B cell (primary cell): ENCODE measurements at regions not wholly inside any gene's neighbourhood (a gene's known extent, or its start where the extent isn't known, plus 50 kb on each side); places are given as distances from the start of the nearest gene placed in this dataset.

ENCODE experiments used
- ATAC-seq: fragments of 200-7000 bp; cut with Tn5 transposase; one replicate; pipeline ENCODE4 v1.10.0; 2021; ENCODE audit warnings: low read depth, mild to moderate bottlenecking, moderate number of reproducible peaks, moderate library complexity
- CTCF ChIA-PET: fragments of 350-600 bp; sonication (Branson Sonifier 250); formaldehyde crosslinking; loops from one replicate; lab custom pipeline; 2021; ENCODE audit warnings: antibody characterized with exemption, inconsistent platforms; lab: Charles Lee
- POLR2A ChIA-PET: fragments of 350-600 bp; sonication (Branson Sonifier 250); formaldehyde crosslinking; loops from one replicate; lab custom pipeline; 2021; ENCODE audit warnings: antibody characterized with exemption; lab: Charles Lee
- DNase-seq: peaks from one replicate; pipeline ENCODE4 v3.0.0; 2013
- H2AFZ ChIP-seq: 2 replicates; pipeline ENCODE4 v1.6.1; 2012; ENCODE audit warnings: mild to moderate bottlenecking, low read depth, low read length; ENCODE audit not compliant: insufficient read depth, poor library complexity, severe bottlenecking
- H3K27ac ChIP-seq, 2 donors: 1 replicate in 1 of 2; 2 replicates in 1 of 2; pipeline ENCODE4 v1.5.1; 2012 to 2013; ENCODE audit warnings: low read length in 2 of 2, mild to moderate bottlenecking in 2 of 2, moderate library complexity in 1 of 2
- H3K27me3 ChIP-seq, 4 experiments: fragments of 200-600 bp in 1 of 4; sonication (generic) in 1 of 4; replicated peaks in 1 of 4; 1 replicate in 2 of 4; 2 replicates in 2 of 4; pipeline versions ENCODE4 v1.6.1 to v1.7.0; 2013 to 2016; ENCODE audit warnings: low read length in 3 of 4, mild to moderate bottlenecking in 2 of 4, mixed read lengths in 1 of 4, moderate library complexity in 1 of 4; ENCODE audit not compliant: insufficient read depth in 4 of 4, control insufficient read depth in 3 of 4; ENCODE audit errors: control extremely low read depth in 1 of 4
- H3K36me3 ChIP-seq, 2 experiments: replicated peaks in 1 of 2; 1 replicate in 1 of 2; 2 replicates in 1 of 2; pipeline versions ENCODE4 v1.6.1 to v1.7.1; 2013; ENCODE audit warnings: low read length in 1 of 2; ENCODE audit not compliant: insufficient read depth in 2 of 2, control insufficient read depth in 1 of 2; ENCODE audit errors: control extremely low read depth in 1 of 2, extremely low read depth in 1 of 2
- H3K4me1 ChIP-seq, 2 donors: fragments of 200-600 bp in 1 of 2; sonication (generic) in 1 of 2; 1 replicate in 1 of 2; 2 replicates in 1 of 2; pipeline versions ENCODE4 v1.5.1 to v1.6.1; 2013 to 2017; ENCODE audit warnings: low read length in 2 of 2; ENCODE audit not compliant: control insufficient read depth in 2 of 2, insufficient read depth in 2 of 2
- H3K4me2 ChIP-seq: replicated peaks from 2 replicates; pipeline ENCODE3; 2012; ENCODE audit warnings: mild to moderate bottlenecking, low read depth, low read length; ENCODE audit not compliant: poor library complexity, severe bottlenecking
- H3K4me3 ChIP-seq, 5 experiments: fragments of 200-600 bp in 1 of 5; sonication (generic) in 1 of 5; 1 replicate in 3 of 5; 2 replicates in 2 of 5; pipeline versions ENCODE4 v1.5.1 to v1.7.0; 2011 to 2016; ENCODE audit warnings: low read length in 4 of 5, mild to moderate bottlenecking in 4 of 5, low read depth in 2 of 5, control low read depth in 1 of 5, moderate library complexity in 1 of 5; ENCODE audit not compliant: insufficient read depth in 1 of 5; ENCODE audit errors: control extremely low read depth in 1 of 5, extremely low read depth in 1 of 5
- H3K79me2 ChIP-seq: fragments of 200-600 bp; sonication (generic); one replicate; pipeline ENCODE4 v1.6.0; 2016; ENCODE audit warnings: low read length; ENCODE audit not compliant: control insufficient read depth, insufficient read depth
- H3K9ac ChIP-seq: fragments of 200-600 bp; sonication (generic); 2 replicates; pipeline ENCODE4 v1.6.1; 2017; ENCODE audit warnings: mild to moderate bottlenecking, low read length, moderate library complexity
- H3K9me3 ChIP-seq, 3 donors: one replicate each; pipeline versions ENCODE4 v1.6.1 to v1.7.1; 2013; ENCODE audit warnings: low read length in 2 of 3; ENCODE audit not compliant: control insufficient read depth in 2 of 3, insufficient read depth in 1 of 3; ENCODE audit errors: control extremely low read depth in 1 of 3
- H4K20me1 ChIP-seq: 2 replicates; pipeline ENCODE4 v1.6.0; 2012; ENCODE audit warnings: mild to moderate bottlenecking, low read length; ENCODE audit not compliant: insufficient read depth, control insufficient read depth, poor library complexity, severe bottlenecking
- H3K27ac Mint-ChIP-seq: one replicate; pipeline ENCODE4 v1.8.0; 2021; ENCODE audit warnings: mixed read lengths
- H3K27me3 Mint-ChIP-seq: one replicate; pipeline ENCODE4 v1.8.0; 2021; ENCODE audit warnings: mixed read lengths
- H3K4me1 Mint-ChIP-seq: one replicate; pipeline ENCODE4 v1.8.0; 2021; ENCODE audit warnings: mixed read lengths
- H3K4me3 Mint-ChIP-seq: one replicate; pipeline ENCODE4 v1.8.0; 2021; ENCODE audit warnings: mixed read lengths
- H3K9me3 Mint-ChIP-seq: one replicate; pipeline ENCODE4 v1.8.0; 2022; ENCODE audit warnings: mixed read lengths; ENCODE audit not compliant: insufficient read depth
- EZH2 ChIP-seq: IDR thresholded peaks from 2 replicates; pipeline ENCODE4 v1.6.1; 2012; ENCODE audit warnings: borderline replicate concordance, low read depth, mild to moderate bottlenecking, moderate library complexity, low read length; ENCODE audit not compliant: insufficient read depth, poor library complexity, severe bottlenecking
- WGBS: methylation state at CpG from one replicate; pipeline ENCODE4 v1.1.5; 2013; ENCODE audit warnings: missing lambda C conversion rate; ENCODE audit not compliant: insufficient coverage; 5-methylcytosine and 5-hydroxymethylcytosine counted together
- intact Hi-C: fragments of 100-400 bp; cut with micrococcal nuclease; formaldehyde crosslinking; loops from one replicate; pipeline ENCODE4 v1.10.0; 2022
- TF ChIP-seq, protein P1 (sequence below): fragments of 200-600 bp; IDR thresholded peaks from one replicate; pipeline ENCODE4 v1.8.0; 2022; ENCODE audit warnings: antibody characterized with exemption, mild to moderate bottlenecking

GRCh38 chr4:125140966-125141495 lies 173.7 kb upstream of the FAT4 start:
- Histone ChIP-seq H3K9ac (no peak overlapping the region), H3K27ac (no peak overlapping the region), H3K79me2 (no peaks in the 10 kb centered on the region), H3K4me2 (no peak overlapping the region), H3K36me3 (no peaks in the 10 kb centered on the region), H3K9me3 (peaks cover 0 to 6% (median 0%) of the 10 kb centered on the region in 3 donors), H3K4me3 (no peak overlapping the region), H3K27me3 (no peaks in the 10 kb centered on the region), H3K4me1 (no peaks in the 10 kb centered on the region), H4K20me1 (no peaks in the 10 kb centered on the region), H2AFZ (no peak overlapping the region)
- intact Hi-C loops: no loop called here
- H3K4me3 Mint-ChIP-seq: no peak overlapping the region
- TF ChIP-seq EZH2: no peak
- TF ChIP-seq, protein P1, sequence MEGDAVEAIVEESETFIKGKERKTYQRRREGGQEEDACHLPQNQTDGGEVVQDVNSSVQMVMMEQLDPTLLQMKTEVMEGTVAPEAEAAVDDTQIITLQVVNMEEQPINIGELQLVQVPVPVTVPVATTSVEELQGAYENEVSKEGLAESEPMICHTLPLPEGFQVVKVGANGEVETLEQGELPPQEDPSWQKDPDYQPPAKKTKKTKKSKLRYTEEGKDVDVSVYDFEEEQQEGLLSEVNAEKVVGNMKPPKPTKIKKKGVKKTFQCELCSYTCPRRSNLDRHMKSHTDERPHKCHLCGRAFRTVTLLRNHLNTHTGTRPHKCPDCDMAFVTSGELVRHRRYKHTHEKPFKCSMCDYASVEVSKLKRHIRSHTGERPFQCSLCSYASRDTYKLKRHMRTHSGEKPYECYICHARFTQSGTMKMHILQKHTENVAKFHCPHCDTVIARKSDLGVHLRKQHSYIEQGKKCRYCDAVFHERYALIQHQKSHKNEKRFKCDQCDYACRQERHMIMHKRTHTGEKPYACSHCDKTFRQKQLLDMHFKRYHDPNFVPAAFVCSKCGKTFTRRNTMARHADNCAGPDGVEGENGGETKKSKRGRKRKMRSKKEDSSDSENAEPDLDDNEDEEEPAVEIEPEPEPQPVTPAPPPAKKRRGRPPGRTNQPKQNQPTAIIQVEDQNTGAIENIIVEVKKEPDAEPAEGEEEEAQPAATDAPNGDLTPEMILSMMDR: no peak
- no peaks in the 10 kb centered on the region for H3K4me1 Mint-ChIP-seq
- ChIA-PET CTCF (no interaction called here), POLR2A (no interaction called here)
- whole genome bisulfite sequencing: no CpG with 5 or more reads among the region's 4 CpGs
- no peak overlapping the region for H3K27ac Mint-ChIP-seq
- H3K27me3 Mint-ChIP-seq: no peaks in the 10 kb centered on the region
- no peak for DNase-seq
- ATAC-seq: no peak
- H3K9me3 Mint-ChIP-seq: no peaks in the 10 kb centered on the region

DNA sequence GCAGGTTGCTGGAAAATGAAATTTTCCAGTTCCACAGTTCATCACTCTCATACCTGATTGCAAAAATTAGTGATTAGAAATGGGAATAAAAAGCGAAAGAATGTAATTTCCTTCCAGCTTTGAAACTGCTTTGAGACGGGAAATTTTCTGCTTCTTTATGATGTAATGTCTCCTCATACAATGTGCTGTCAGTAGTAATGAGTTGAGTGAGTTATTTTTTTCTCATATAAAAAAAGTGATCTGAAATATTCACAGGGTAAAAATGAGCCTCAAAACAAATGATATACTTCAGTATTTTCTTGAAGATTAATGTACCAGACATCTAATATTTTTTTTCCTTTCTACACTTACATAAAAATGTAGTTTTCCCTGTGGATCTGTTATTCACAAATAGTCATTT lies 179.1 kb upstream of the FAT4 start:
- WGBS: no CpG with 5 or more reads among the region's 2 CpGs
- Histone ChIP-seq H3K79me2 (no peaks in the 10 kb centered on the region), H3K4me2 (no peak overlapping the region), H4K20me1 (no peaks in the 10 kb centered on the region), H3K9ac (no peak overlapping the region), H3K27ac (no peak overlapping the region), H3K36me3 (no peaks in the 10 kb centered on the region), H3K9me3 (no peaks in the 10 kb centered on the region), H3K4me3 (no peak overlapping the region), H3K27me3 (no peaks in the 10 kb centered on the region), H3K4me1 (no peaks in the 10 kb centered on the region), H2AFZ (no peak overlapping the region)
- Mint-ChIP-seq H3K27me3 (no peaks in the 10 kb centered on the region), H3K4me1 (no peaks in the 10 kb centered on the region), H3K4me3 (no peak overlapping the region), H3K9me3 (no peaks in the 10 kb centered on the region), H3K27ac (no peak overlapping the region)
- POLR2A ChIA-PET: no interaction called here
- ATAC-seq (no peak), DNase-seq (no peak)
- CTCF ChIA-PET: no interaction called here
- TF ChIP-seq, protein P1: no peak
- no peak for TF ChIP-seq EZH2
- intact Hi-C loops: no loop called here
